LNCAP (cell line): ENCODE measurements at regions not wholly inside any gene's neighbourhood (a gene's known extent, or its start where the extent isn't known, plus 50 kb on each side); places are given as distances from the start of the nearest gene placed in this dataset.

ENCODE experiments used
- TF ChIP-seq, protein P1 (sequence below): fragments of 450-650 bp; IDR thresholded peaks from 2 replicates; pipeline ENCODE4 v1.5.1; 2017; ENCODE audit warnings: mild to moderate bottlenecking

GRCh38 chr5:34547300-34548085 is 108.6 kb upstream of the RAI14 start:
- TF ChIP-seq, protein P1, sequence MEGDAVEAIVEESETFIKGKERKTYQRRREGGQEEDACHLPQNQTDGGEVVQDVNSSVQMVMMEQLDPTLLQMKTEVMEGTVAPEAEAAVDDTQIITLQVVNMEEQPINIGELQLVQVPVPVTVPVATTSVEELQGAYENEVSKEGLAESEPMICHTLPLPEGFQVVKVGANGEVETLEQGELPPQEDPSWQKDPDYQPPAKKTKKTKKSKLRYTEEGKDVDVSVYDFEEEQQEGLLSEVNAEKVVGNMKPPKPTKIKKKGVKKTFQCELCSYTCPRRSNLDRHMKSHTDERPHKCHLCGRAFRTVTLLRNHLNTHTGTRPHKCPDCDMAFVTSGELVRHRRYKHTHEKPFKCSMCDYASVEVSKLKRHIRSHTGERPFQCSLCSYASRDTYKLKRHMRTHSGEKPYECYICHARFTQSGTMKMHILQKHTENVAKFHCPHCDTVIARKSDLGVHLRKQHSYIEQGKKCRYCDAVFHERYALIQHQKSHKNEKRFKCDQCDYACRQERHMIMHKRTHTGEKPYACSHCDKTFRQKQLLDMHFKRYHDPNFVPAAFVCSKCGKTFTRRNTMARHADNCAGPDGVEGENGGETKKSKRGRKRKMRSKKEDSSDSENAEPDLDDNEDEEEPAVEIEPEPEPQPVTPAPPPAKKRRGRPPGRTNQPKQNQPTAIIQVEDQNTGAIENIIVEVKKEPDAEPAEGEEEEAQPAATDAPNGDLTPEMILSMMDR: no peak

- TF ChIP-seq, protein P1: no peak
Observed at GRCh38 chr5:34548086-34548403, 108.1 kb upstream of the RAI14 start.

DNA sequence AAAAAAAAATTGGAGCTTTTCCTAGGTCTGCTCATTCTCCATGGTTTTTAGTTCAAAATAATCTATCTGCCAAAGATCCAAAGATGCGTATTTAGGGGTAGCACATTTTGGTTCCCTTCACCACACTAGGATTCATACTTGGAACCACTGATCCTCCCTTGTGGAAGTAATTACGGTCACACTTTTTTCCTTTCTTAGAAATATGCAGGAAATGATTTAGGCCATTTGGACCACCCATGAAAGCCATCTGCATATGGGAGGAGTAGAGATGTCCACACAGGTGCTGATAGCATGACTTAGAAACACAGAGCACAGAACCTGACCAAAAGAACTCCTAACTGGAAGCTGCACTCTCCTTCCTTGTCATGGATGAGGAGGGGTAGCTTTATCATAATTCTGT is 105.9 kb upstream of the RAI14 start:
- TF ChIP-seq, protein P1: no peak

DNA sequence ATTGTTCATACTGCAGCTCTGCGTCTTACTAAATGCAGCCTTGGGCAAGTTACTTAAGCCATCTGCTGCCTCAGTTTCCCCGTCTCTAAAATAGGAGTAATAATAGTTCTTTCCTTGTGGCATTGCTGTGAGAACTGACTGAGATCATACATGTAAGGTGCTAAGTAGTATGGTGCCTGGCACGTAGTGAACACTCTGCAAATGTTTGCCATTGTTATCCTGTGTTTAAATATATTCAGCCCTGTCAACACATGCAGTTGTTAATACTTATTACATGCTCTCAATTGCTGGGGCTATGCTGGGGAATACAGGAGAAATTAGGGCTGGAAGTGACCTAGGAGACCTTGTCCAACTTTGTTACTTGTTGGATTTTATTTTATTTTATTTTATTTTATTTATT is 105.2 kb upstream of the RAI14 start:
- TF ChIP-seq, protein P1: no peak

GRCh38 chr5:34551911-34552433 is 104.2 kb upstream of the RAI14 start:
- TF ChIP-seq, protein P1: no peak

DNA sequence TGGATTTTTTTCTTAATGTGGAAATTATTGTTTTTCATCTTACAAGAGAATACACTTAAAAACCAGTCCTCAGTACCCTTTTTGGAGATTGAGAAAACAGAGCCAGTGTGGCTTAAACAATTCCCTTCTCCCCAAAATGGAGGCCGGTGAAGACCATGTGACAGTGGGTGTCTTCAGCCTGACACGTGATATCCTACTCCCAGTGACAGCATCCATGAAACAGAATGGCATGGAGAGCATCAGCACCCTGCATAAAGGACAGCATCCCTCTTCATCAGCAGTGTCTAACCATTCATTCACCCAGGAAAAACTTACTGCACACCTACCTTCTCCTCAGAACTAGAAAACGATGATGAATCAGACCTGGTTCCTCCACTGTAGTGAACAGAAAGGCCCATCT is 103.4 kb upstream of the RAI14 start:
- TF ChIP-seq, protein P1: no peak

DNA sequence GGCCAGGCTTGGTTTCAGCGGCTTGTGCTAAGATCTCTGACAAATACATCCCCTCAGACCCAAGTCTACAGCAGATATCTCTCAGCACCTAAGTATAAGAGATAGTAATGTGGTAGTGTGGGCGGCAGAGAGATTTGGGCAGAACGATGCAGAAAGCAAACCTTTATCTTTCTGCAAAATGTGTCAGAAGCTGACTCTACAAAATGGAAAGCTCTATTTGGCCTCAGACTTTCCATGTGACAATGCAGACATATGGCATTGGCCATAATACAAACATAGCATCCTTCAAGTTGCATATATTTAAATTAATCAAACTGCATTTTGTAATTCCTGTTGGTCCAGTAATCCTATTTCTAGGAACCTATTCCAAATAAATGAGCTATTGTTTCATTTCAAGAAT is 102.5 kb upstream of the RAI14 start:
- TF ChIP-seq, protein P1: no peak
